ENCODE measurements at regions not wholly inside any gene's neighbourhood (a gene's known extent, or its start where the extent isn't known, plus 50 kb on each side); places are given as distances from the start of the nearest gene placed in this dataset.
"Not testable (repeated sequence)": the region's sequence is repeated elsewhere in the genome, so short reads cannot be mapped to it uniquely, and the experiment has no call there.

DNA sequence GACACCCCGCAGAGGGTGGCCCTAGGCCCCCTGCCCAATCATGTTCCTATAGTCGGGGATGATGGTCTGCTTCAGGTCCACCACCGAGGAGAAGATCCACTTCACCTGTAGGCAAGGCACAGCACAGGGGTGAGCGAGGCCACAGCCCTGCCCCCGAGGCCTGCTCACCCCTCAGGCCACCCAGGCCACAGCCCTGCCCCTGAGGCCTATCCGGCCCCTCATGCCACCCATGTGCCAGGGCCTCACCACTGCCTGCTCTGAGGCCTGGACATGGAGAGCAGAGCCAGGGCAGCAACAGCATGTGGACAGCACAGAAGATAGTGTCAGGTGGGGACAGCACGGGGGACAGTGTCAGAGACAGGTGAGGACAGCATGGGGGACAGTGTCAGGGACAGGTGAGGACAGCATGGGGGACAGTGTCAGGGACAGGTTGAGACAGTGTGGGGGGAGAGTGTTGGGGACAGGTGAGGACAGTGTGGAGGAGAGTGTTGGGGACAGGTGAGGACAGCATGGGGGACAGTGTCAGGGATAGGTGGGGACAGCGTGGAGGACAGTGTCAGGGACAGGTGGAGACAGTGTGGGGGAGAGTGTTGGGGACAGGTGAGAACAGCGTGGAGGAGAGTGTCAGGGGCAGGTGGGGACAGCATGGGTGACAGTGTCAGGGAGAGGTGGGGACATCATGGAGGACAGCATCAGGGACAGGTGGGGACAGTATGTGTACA, 239.7 kb downstream of the TMEM121 start:
- no peak for DNase-seq (ENCODE audit: low read depth in 4 of 4, low spot score in 3 of 4)

- no peak for DNase-seq (ENCODE audit: low read depth in 4 of 4, low spot score in 3 of 4)
These were observed 240.9 kb downstream of the TMEM121 start for GRCh38 chr14:105767315-105767714.

- DNase-seq (ENCODE audit: low read depth in 4 of 4, low spot score in 3 of 4): not testable (repeated sequence)
These were observed 241.7 kb downstream of the TMEM121 start for GRCh38 chr14:105768039-105768438.

- not testable (repeated sequence) for DNase-seq (ENCODE audit: low read depth in 4 of 4, low spot score in 3 of 4)
These were observed 242.8 kb downstream of the TMEM121 start for GRCh38 chr14:105769061-105769730.

- not testable (repeated sequence) for DNase-seq (ENCODE audit: low read depth in 4 of 4, low spot score in 3 of 4)
These were observed 244.3 kb downstream of the TMEM121 start for GRCh38 chr14:105770619-105771216.

DNA sequence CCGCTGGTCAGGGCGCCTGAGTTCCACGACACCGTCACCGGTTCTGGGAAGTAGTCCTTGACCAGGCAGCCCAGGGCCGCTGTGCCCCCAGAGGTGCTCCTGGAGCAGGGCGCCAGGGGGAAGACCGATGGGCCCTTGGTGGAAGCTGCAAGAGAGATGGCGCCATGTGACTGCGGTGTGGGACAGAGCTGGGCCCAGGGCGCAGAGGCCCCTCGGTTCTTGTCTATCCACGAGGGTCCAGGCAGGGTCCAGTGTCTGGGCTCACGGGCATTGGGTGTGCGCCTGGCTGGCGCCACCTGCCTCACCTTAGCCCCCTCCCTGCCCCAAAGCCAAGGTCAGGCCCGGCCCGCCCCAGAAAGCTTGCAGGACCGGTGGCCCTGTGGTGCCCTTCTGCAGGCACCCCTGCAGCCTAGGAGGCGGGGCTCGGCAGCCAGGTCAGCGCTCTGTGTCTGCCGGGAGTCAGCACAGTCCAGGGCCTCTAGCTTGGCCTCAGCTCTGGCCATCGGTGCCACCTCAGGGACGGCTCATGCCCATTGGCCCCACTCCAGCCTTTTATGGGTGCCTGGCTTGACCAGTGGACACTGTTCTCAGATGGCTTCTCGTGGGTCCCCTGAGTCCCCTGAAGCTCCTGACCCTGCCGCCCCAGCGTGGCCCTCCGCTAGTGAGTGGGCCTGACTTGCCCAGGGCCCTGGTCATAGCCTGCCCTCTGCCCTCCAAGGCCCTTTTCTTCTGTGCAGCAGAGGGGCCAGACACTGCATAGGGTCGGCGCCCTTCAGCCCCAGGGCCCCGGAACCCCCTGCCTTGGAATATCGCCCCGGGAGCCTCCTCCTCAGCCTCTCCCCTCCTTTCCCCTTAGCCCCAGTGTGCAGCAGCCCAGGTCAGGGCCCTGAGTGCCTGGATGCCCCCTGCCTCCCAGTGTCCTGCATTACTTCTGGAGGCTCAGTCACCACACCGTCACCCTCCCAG, 245.2 kb downstream of the TMEM121 start:
- DNase-seq (ENCODE audit: low read depth in 4 of 4, low spot score in 3 of 4): not testable (repeated sequence)

DNA sequence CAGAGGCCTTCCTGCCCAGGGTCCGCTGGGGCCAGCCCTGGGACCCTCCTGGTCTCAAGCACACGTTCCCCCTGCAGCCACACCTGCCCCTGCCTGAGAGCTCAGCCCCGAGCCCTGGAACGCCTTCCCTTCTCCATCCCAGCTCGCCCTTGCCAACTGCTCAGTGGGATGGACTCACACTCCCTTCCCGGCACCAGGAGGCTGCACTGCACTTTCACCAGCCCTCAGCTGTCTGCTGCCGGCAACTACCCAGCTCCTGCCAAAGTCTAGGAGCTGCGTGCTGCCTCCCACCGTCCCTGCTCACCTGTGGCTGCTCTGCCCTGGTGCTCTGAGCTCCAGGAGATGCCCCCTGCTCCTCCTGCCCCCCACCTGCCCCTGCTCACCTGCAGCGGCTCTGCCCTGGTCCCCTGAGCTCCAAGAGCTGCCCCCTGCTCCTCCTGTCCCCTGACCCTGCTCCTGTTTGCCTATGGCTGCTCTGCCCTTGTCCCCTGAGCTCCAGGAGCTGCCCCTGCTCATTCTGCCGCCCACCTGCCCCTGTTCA, 246.4 kb downstream of the TMEM121 start:
- DNase-seq (ENCODE audit: low read depth in 4 of 4, low spot score in 3 of 4): not testable (repeated sequence)

GRCh38 chr14:105773584-105773983, 247.2 kb downstream of the TMEM121 start:
- DNase-seq (ENCODE audit: low read depth in 4 of 4, low spot score in 3 of 4): no peak

DNA sequence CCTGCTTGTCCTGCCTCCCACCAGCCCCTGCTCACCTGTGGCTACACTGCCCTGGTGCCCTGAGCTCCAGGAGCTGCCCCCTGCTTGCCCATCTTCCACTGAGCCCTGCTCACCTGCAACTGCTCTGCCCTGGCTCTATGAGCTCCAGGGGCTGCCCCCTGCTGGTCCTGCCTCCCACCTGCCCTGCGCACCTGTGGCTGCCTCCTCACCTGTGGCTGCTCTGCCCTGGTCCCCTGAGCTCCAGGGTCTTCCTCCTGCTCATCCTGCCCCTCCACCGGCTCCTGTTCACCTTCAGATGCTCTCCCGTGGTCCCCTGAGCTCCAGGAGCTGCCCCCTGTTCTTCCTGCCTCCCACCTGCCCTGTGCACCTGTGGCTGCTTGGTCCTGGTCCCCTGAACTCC, 247.6 kb downstream of the TMEM121 start:
- no peak for DNase-seq (ENCODE audit: low read depth in 4 of 4, low spot score in 3 of 4)

GRCh38 chr14:105774585-105775348, 248.4 kb downstream of the TMEM121 start:
- DNase-seq (ENCODE audit: low read depth in 4 of 4, low spot score in 3 of 4): not testable (repeated sequence)

- not testable (repeated sequence) for DNase-seq (ENCODE audit: low read depth in 4 of 4, low spot score in 3 of 4)
These were observed 249.1 kb downstream of the TMEM121 start for GRCh38 chr14:105775349-105775923.

GRCh38 chr14:105776112-105776511, 249.7 kb downstream of the TMEM121 start:
- not testable (repeated sequence) for DNase-seq (ENCODE audit: low read depth in 4 of 4, low spot score in 3 of 4)

GRCh38 chr14:105776924-105777323, 250.5 kb downstream of the TMEM121 start:
- no peak for DNase-seq (ENCODE audit: low read depth in 4 of 4, low spot score in 3 of 4)

DNA sequence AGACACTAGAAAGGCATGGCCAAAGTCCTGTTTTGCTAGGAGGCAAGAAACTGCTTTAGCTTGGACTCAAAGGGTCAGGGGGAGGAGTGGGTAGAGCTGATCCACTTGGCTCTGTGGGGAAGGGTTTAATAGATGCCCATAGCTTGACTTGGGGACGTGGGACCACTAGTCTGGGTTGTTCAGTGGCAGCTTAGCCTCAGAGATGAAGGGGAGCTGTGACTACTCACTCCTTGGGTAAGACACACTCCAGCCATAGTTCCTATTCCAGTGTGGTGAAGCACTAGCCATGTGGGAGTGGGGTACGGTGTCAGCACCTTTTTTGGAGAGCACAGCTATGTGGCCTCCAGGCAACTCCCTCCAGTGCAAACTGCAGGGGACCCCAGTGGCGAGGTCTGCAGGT, 257.3 kb downstream of the TMEM121 start:
- no peak for DNase-seq (ENCODE audit: low read depth in 4 of 4, low spot score in 3 of 4)

DNA sequence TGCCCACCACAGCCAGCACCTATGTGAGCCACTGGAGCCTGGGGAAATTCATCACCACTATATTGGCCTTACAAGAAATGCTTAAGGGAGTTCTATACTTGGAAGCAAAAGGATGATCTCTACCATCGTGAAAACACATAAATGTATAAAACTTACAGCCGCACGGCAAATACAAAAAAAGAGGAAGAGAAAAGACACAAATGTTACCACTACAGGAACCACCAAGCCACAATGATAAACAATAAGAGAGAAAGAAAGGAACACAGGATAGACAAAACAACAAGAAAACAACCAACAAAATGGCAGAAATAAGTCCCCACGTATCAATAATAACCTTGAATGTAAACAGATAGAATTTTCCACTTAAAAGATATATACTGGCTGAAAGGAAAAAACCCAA, 267.5 kb downstream of the TMEM121 start:
- DNase-seq (ENCODE audit: low read depth in 4 of 4, low spot score in 3 of 4): no peak

GRCh38 chr14:105797546-105797945, 271.2 kb downstream of the TMEM121 start:
- no peak for DNase-seq (ENCODE audit: low read depth in 4 of 4, low spot score in 3 of 4)

GRCh38 chr14:105805701-105806100, 279.3 kb downstream of the TMEM121 start:
- no peak for DNase-seq (ENCODE audit: low read depth in 4 of 4, low spot score in 3 of 4)

DNA sequence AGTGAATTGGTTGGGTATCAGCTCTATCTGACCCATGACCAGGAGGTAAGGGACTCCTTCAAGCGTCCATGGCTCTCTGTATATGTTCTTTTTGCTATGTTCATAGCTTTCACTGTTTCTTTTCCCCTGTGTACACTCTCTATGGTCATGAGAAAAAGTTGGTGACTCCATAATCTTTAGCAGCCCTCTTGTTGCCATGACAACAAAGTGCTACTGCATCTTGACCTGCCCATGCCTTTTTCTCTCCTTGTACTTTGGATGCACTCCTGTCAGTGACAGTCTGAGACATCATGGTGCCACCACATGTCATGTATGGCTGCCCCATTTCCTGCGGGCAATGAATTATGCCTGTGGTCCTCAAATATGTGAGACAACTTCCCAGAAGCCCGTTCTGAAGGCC, 280.2 kb downstream of the TMEM121 start:
- no peak for DNase-seq (ENCODE audit: low read depth in 4 of 4, low spot score in 3 of 4)

DNA sequence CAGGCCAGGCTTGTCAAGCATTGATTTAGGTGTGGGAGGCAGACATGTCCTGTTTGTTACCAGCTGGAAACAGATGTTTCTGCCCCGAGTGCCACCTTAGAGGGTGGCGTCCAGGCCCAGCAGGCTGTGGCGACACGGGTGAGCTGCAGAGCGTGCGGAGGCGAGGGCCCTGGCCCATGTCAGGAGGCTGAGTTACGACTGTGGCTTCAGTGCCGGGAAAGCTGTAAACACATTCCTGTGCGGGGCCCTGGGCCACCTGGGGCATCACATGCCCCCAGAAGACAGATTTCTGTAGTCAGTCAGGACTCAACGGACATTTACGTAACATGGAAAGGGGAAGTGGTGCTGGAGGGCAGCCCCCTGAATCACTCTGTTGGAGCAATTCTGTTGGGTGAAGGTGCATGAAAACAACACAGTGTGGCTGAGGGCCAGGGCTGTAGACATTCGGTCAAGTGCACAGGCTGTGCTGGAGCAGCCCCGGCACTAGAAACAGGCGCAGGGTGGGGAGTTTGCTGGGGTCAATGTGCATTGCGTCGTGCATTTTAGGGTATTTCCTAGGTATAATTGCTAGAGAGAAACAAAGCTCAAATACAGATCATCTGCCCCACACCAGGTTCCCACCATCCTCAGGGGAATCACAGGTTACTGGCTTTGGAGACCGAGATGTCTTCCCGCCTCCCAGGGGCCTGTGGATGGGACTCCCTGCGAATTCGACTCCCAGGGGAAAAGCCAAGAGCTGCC, 291.8 kb downstream of the TMEM121 start:
- DNase-seq (ENCODE audit: low read depth in 4 of 4, low spot score in 3 of 4): no peak
